GM04503 (cell line): ENCODE measurements at regions not wholly inside any gene's neighbourhood (a gene's known extent, or its start where the extent isn't known, plus 50 kb on each side); places are given as distances from the start of the nearest gene placed in this dataset.

ENCODE experiments used
- DNase-seq: peaks from one replicate; pipeline ENCODE4 v3.0.0-alpha.2; 2012; ENCODE audit warnings: low read depth

DNA sequence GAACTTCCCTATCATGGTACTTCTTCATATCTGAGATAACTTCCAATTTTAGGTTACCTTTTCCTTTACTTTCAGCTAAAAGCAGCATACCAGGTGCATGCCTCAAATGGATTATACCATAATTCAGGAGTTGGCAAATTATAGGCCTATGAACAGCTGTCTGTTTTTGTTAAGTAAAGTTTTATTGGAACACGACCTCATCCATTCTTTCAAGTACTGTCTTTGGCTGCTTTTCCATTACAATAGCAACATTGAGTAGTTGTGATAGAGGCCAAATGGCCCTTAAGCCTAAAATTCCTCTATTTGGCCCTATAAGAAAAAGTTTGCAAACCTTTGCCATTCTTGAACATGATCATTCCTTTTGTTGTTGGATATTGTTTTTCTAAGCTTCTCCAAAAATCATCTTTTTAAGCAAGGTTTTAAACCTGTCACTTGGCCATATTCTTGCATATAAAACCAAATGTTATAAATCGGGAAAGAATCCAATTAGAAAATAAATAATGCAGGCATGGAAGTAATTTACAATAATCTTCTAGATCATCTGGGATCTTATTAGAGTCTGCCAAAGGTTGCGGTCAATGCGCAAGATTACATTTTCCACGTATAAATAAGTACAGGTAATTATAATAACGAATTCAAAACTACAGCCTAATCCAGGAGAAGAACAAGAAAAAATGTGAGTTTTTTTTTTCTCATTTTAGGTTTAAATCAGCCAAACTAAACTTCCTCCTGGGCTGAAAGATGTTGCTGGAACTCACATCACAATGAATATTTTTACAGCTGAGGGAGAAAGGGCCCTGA is 226.5 kb upstream of the ANKRD55 start:
- no peak for DNase-seq

DNA sequence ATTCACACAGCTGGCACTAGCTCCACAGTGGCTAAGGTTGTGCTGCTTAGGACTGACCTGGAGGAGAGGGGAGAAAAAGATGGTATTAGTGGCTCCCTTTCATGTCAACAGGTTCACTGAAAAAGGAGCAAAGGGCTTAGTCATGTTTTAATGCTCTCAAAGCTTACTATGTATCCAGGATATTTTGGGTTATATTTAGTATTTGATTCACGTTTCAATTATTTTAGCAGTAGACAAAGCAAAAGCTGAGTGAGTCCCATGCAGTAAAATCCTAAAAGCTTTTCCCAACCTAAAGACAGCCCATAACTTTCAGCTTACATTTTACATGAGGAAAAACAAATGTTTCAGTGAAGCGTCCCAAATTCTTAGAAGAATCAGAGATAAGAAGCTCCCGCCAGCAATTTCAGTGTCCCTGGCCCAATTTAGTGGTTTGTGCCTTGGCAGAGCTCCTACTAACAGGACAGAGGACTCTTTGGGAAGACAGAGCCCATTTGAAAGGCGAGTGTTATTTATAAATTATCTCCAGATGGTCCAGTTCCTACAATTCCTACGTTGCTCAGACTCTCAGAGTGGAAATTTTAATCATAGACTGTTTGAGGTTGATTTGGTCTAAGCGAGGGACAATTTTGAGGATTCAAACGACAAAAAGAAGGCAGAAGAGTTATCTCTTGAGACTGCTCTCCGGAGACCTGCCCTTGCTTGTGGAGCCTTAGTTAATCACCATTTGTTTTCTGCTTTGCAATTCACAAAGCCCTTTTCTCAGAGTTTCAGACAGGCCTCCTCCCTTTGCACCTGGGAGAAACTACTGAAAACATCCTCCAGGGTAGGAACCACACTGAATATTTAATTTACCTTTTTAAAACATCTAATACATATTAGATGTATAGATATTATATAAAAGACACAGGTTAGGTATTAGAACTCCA is 225.0 kb upstream of the ANKRD55 start:
- DNase-seq: peak; percentile 72

DNA sequence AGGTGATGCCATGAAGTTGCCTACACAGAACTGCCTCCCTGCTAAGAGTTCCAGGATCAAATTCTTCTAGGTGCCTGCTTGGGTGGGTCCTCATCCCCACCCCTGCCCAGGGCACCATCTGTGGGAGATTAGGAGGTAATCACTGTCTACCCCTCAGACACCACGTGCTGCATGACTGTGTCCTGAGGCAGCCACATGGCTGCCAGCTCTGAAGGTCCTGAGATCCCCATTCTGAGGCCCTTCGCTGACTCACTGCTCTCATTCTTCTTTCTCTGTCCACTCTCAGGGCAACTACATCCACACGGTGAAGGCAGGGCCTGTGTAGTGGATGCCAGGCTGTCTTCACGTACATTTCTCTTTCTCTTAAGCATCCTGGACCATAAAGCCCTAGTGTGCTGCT is 222.9 kb upstream of the ANKRD55 start:
- peak; percentile 44 for DNase-seq

DNA sequence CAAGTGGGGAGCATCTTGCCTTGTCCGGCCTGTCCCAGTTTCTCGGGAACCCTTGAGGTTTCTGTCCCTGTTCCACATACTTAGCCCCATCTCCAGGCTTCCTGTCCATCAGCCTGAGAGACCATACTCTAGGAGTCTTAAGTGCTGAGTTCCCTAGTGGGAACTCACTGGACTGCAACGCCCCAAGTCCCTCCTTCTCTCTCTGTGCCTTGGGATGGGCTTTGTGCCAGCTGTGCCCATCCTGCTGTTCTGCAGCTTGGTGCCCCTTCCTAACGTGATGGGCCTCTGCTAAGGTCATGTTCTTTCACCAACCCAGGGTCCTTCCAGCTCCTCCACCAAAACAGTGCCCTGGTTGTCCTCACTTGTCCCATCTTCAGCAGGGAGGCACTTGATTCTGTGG is 222.3 kb upstream of the ANKRD55 start:
- no peak for DNase-seq

DNA sequence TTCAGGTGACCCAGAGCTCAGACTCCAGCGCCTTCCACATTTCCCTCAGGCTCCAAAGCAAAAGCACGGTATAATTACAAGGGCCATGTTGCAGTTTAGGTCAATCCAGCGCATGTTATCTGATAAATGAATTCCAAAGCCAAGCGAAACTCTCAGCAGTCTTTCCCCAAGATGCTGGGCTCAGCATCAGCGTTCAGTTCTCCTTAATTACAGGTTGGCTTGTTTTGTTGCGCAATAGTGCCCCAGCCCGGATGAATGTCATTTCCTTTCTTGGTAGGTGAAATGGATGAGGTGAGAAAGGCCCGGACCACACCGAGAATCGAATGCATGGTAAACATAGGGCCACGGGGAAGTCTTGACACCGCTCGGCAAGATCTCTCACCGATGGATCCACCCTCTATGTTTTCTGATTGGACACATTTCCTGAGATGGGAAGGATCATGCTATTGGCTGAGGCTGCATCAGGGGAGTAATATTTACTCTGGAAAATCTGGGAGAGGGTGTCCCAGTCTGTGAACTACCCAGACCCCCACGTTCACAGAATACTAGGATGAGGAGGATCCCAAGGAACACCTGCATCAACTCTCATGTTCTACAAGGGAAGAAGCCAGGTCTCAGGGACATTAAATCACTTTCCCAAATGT is 221.2 kb upstream of the ANKRD55 start:
- DNase-seq: no peak

DNA sequence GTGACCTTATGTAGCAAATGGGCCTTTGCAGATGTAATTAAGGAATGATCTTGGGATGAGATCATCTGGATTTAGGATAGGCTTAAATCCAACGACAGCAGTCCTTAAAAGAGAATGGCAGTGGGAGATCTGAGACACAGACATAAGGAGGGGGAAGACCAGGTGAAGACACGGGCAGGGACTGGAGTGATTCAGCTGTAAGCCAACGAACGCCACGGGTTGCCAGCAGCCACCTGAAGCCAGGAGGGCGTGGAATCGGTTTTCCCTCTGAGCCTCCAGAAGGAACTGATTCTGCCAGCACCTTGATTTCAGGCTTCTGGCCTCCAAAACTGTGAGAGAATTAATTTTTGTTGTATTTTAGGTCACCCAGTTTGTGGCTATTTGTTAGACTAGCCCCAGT is 218.6 kb upstream of the ANKRD55 start:
- no peak for DNase-seq

DNA sequence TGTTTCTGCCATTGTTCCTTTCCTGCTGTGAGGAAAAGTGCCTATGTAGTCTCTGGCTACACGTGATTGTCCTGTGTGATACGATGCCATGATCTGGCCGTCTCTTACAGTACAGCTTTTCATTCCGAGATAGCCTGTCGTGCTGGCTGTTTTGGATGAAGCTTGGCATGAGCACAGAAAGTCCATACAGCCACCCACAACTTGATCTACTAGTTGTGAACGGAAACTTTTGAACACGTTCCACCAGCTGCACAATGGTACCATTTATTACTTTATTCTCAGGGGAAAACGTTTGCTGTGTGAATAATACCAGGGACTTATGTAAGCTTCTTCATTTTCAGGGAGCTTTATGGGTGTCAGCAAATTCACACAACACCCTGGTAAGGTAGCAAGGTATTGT is 217.6 kb upstream of the ANKRD55 start:
- no peak for DNase-seq

DNA sequence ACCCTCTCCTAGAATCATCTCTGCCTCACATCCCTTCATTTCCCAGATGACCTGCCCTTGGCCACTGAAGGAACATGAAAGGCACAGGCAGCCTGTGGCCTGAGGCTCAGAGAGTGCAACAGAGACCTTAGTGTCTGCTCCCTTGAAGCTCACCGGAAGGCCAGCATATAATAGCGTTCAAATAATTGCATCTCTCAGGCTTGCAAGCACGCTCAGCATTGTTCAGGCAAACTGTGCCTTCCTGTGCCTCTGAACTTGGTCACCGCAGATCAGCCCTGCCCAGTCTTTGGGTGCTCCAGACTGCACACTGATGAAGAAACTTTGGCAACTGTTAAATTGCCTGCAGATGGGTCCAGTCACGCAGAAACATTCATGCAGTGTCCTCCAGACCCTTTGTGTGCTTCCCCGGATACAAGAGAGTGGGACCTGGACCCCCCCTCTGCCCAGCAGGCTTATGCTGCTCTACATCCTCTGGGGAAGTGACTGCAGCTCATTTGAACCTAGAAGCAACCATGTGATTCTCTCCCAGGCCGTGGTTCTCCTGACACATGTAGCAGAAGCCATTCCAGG is 216.0 kb upstream of the ANKRD55 start:
- no peak for DNase-seq

DNA sequence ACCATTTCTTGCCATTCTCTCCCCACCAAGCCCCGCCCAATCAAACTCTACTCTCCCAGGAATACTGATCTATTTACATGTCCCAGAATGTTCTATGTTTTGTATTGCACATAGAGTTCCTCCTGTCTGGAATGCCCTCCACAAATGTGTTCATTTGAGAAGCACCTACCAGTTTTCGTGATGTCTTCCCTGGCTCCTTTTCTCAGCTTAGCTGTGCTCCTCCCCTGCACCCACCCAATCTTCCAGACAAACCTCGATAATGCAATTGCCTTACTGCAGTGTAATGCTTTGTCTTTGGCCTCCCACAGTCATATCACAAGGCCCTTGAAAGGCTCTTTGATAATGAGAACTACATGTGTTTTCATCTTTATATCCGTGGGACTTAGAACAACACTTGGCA is 214.5 kb upstream of the ANKRD55 start:
- DNase-seq: no peak

DNA sequence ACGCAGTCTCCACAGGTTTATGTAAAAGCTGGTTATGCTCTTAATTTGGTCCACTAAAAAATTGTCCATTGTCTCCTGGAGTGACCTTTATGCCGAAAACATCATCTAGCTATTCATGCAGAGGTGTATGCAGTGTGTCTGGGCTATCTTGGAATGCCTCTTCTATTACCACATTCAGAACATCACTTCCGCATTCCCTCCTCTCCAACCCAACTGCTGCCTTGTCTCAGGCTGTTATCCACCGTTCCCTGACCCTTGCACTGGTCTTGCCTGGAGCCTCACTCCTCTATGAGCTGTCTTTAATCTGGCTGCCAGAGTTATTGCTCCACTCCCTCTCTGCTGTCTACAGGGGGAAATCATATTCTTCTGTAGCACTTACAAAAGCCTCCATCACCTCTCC is 214.1 kb upstream of the ANKRD55 start:
- no peak for DNase-seq

DNA sequence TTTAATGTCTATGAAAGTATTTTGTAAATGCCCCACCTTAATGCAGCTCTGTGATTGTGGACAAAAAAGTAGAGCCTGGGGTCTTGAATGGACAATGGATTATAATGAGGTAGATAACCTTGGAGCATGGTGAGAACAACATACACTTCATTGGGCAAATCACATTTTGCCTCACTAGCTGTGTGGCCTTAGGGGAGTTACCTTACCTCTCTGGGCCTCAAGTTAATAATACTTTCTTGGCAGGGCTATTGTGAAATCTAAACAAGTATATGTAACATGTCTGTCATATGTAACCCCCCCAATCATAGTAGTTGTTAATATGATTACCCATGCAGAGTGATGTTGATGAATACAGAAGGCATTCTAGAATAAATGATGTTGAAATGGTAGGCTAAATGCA is 213.6 kb upstream of the ANKRD55 start:
- no peak for DNase-seq

DNA sequence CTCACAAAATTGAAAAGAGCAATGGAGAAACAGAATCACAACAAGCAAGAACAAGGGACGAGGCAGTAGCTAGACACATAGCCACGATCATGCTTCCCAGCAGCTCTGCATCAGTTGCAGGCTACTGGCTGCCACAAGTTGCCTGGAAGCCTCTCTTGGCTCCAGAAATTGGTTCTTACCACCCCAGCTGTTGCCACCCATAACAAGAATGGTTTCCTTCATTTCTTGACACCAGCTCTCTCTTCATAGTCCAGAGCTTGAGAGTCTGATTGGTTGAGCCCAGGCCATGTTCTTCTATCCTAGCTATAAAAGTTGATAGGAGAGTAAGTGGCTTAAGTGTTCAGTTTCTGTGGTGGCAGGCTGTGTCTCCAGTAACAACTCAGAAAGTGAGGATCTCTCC is 210.7 kb upstream of the ANKRD55 start:
- DNase-seq: no peak

DNA sequence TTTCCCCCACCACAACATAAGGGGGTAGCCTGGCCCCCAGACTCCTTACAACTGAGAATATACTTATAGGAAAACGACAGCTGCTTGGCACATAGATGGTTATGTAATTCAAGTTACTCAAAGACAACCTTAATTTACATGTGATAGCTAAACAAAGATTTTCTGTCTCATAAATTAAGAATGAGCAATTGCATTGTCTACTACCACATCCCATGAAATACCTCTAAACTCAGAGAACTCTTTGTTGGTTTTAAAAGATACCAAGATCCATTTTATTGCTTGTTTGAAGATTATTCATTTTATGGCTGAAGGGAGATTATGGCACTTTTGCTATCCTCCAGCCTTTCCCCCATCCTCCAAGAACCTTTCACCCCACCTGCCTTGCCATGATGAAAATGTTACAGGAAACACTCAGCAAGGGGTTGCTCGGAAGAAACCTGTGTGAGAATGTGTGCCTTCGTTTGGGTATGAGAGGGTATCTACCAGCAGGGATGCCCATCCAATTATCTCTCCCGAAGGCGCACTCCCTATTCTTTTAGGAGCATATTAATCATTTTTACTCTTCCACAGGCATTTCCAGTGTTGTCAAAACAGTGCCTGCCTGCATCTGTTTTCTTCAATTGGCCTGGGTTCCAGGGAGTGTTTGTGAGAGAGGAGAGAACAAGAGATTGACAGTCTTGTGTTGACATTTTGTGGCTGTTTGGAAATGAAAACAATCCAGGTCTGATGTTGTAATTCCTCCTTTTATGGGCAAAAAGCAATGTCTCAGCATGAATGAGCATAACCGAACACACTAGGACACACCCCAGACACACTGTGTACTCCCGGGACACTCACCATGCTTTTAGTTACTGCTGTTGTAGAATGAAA is 208.0 kb upstream of the ANKRD55 start:
- DNase-seq: peak; percentile 92

DNA sequence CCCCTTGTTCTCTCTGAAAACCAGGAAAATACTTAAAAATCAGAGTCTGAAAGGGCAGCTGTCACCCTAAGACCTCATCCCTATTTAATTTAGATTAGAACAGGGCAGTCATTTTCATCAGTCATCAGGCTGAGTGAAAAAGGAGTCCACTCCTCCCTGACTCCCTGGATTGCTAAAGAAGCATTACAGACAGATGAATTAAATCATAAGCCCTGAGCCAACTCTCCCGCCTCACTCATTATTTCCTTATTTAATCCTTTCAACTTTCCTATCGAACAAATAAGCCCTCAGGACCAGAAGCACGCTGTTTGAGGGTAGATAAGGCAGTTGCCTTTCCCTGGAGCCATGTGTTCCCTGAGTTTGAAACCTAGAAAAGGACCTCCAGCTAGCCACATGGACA is 201.9 kb upstream of the ANKRD55 start:
- DNase-seq: no peak

DNA sequence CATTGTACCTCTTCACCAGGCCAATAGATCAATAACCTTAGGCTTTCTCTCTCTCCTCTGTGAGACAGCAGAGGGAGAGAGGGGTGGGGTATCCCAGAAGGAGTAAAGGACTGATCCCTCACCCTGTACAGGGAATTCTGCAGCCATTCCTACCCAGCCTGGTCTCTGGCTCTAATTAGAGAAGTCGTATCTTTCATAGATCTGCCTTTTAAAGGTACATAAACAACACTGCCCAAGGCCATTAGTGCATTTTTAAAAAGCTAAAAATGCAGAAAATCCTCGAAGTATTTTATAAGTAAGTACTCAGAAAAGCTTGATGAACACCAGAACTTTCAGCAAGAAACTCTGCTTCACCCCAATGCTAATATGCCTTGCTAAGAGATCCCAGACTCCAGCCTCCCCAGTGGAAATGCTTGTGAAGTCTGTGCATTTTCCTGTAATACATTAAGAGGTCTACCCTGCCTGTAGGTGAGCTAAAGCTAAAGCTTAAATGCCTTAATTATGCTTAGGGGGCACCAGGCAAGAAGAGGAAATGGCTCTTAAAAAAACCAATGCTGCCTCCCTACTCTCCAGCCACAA is 200.0 kb upstream of the ANKRD55 start:
- no peak for DNase-seq

DNA sequence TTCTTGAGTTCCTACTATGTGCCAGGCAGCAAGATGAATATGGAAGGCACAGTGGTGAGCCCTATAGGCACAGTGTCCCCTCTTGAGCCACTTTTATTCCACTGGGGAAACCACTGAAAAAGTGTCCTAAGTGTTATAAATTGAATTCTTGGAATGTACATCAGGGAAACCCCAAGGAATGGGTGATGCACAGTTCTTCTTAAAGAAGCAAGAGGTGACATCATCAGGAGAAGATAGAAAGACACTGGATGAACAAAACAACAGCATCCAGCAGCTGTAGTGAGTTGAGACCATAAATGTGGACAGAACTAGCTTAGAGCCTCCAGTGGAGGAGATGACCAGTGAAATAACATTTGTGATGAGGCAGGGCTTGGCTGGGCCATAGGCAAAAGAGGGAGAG is 199.2 kb upstream of the ANKRD55 start:
- DNase-seq: no peak

DNA sequence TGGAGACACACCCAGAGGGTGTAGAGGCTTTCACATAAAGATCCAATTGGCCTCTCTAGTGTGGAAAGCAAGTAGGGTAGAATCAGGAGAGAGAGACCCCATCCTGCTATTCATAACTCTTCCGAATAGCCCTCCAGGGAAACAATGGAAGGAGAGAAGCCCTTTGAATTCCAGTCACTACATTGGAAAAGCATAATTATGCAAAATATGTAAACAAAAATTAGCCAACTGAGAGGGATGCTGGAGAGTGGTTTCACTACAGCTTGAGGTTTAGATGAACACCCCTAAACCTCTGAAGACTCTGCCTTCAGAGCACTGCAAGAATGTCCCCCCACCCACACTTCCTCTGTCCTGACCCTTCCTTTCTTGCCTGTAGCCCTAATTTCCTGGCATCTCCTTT is 197.3 kb upstream of the ANKRD55 start:
- DNase-seq: no peak

DNA sequence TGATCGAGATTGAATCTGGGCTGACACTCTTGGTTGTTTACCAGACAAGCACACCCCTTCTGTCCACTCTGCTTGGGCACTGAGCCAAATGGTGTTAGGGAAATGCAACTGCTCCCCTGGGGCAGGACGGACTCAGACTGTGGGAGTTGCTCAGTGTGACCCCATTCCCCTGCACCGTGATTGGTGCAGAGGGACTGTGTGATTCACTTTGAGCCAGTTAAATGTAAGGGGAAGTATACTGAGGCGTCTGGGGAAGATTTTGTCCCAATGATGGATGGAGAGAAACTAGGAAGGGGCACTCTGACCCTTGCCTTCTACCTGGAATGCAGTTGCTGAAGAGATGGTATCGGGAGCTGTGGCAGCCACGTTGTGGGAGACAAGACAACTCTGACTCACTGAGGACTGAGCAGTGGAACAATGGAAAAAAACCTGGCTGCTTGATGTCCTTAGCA is 196.0 kb upstream of the ANKRD55 start:
- DNase-seq: no peak

DNA sequence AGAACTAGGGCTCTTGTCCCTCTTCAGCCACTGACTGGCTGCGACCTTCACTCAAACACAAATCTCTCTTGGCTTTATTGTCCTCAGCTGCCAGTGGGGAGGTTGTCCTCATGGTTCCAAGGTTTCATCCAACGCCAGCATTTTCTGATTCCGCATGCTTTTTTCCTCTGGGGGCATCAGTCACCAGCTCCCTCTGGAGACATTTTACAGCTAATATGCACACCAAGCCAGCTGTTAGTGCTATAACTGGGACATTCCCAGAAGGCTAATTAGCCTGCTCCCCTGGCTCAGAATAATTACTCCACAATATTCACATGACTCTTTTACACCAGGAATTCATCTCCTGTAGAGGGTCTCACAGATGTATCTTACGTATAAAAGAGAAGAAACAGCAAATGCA is 193.6 kb upstream of the ANKRD55 start:
- DNase-seq: no peak

DNA sequence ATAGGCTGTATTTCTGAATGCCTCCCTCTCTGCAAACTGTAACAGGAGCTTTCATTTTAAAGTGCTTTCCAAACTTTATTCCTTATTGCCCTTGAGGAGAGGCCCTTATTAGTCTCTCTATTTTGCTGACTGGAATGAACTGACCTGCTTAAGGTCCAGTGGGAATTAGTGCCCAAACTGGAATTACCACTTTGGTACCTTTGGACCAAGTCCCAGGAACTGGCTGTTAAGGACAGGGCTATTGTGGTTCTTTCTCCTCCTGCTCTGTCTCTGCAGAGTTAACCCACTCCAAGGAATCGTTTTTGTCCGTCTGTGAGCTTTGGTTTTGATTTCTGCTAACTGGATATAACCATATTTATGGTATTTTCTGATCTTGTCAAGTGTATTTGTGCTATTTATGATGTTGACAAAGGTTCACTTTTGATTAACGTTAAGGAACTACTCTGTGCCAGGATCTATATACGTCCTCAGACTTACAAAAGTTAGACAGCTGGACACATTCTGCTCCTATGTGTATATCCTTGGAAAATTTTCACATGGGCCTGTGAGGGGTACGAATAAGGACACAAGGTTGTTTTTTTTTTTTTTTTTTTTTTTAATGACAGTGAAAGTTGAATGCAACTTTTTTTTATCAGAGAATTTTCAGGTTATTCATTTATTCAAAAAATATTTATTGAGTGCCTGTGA is 189.1 kb upstream of the ANKRD55 start:
- DNase-seq: no peak
